ENCODE measurements at regions not wholly inside any gene's neighbourhood (a gene's known extent, or its start where the extent isn't known, plus 50 kb on each side); places are given as distances from the start of the nearest gene placed in this dataset.
"Not testable (repeated sequence)": the region's sequence is repeated elsewhere in the genome, so short reads cannot be mapped to it uniquely, and the experiment has no call there.

- DNase-seq: no peak
Observed at GRCh38 chr10:52483587-52483986, 169.5 kb downstream of the DKK1 start.

- no peak for DNase-seq
Observed at GRCh38 chr10:52484206-52485065, 170.4 kb downstream of the DKK1 start.

- no peak for DNase-seq
Observed at GRCh38 chr10:52485462-52485861, 171.4 kb downstream of the DKK1 start.

- no peak for DNase-seq
Observed at GRCh38 chr10:52486840-52487611, 172.9 kb downstream of the DKK1 start.

GRCh38 chr10:52488606-52489485 is 174.8 kb downstream of the DKK1 start:
- DNase-seq: no peak

- DNase-seq: no peak
Observed at GRCh38 chr10:52491246-52491995, 177.3 kb downstream of the DKK1 start.

- DNase-seq: no peak
Observed at GRCh38 chr10:52499281-52499680, 185.2 kb downstream of the DKK1 start.

GRCh38 chr10:52500476-52500875 is 186.4 kb downstream of the DKK1 start:
- no peak for DNase-seq

- no peak for DNase-seq
Observed at GRCh38 chr10:52502237-52502636, 188.2 kb downstream of the DKK1 start.

- DNase-seq: not testable (repeated sequence)
Observed at GRCh38 chr10:52505341-52505740, 191.3 kb downstream of the DKK1 start.

GRCh38 chr10:52514481-52514880 is 200.4 kb downstream of the DKK1 start:
- DNase-seq: no peak

GRCh38 chr10:52517012-52517411 is 202.9 kb downstream of the DKK1 start:
- DNase-seq: no peak

GRCh38 chr10:52523696-52524095 is 209.6 kb downstream of the DKK1 start:
- no peak for DNase-seq

- no peak for DNase-seq
Observed at GRCh38 chr10:52525761-52526160, 211.7 kb downstream of the DKK1 start.

- DNase-seq: no peak
Observed at GRCh38 chr10:52526251-52526823, 212.3 kb downstream of the DKK1 start.

- no peak for DNase-seq
Observed at GRCh38 chr10:52532650-52533290, 218.7 kb downstream of the DKK1 start.

GRCh38 chr10:52533986-52534385 is 219.9 kb downstream of the DKK1 start:
- DNase-seq: no peak

- DNase-seq: no peak
Observed at GRCh38 chr10:52539463-52539862, 225.4 kb downstream of the DKK1 start.

GRCh38 chr10:52540479-52540984 is 226.5 kb downstream of the DKK1 start:
- no peak for DNase-seq

GRCh38 chr10:52541006-52541473 is 227.0 kb downstream of the DKK1 start:
- no peak for DNase-seq

GRCh38 chr10:52542906-52543305 is 228.8 kb downstream of the DKK1 start:
- no peak for DNase-seq
